ENCODE measurements at regions not wholly inside any gene's neighbourhood (a gene's known extent, or its start where the extent isn't known, plus 50 kb on each side); places are given as distances from the start of the nearest gene placed in this dataset.

DNA sequence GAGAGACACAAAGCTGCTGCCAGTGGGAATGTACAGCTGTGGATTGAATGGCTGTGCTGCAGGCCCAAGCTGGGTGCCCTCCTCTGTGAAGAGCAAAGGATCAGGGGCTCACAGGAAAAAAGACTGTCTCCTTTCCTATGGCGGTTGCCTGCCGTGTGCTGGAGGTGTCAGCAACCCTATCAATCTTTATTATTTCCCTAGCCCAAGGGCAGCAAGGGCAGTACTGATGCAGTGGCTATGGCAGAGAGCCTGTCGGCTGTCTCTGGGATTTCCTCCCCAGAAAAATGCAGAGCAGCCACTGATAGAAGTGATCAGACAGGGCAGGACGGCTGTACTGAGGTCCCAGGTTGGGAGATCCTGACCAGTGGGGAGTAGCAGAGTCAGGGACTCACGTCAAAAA lies 117.3 kb upstream of the CDH12 start:
- no peak for DNase-seq (ENCODE audit: extremely low read depth, insufficient read length)
- TF ChIP-seq, protein P1, sequence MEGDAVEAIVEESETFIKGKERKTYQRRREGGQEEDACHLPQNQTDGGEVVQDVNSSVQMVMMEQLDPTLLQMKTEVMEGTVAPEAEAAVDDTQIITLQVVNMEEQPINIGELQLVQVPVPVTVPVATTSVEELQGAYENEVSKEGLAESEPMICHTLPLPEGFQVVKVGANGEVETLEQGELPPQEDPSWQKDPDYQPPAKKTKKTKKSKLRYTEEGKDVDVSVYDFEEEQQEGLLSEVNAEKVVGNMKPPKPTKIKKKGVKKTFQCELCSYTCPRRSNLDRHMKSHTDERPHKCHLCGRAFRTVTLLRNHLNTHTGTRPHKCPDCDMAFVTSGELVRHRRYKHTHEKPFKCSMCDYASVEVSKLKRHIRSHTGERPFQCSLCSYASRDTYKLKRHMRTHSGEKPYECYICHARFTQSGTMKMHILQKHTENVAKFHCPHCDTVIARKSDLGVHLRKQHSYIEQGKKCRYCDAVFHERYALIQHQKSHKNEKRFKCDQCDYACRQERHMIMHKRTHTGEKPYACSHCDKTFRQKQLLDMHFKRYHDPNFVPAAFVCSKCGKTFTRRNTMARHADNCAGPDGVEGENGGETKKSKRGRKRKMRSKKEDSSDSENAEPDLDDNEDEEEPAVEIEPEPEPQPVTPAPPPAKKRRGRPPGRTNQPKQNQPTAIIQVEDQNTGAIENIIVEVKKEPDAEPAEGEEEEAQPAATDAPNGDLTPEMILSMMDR (IDR thresholded peaks at IDR 0.05; ENCODE audit: insufficient read depth, low read length, poor library complexity, severe bottlenecking): no peak
- Histone ChIP-seq H3K27me3 (replicated peaks; ENCODE audit: control insufficient read depth, insufficient read depth, low read length) (no peaks in the 10 kb centered on the region), H3K36me3 (ENCODE audit: control insufficient read depth, insufficient read depth, low read length) (no peaks in the 10 kb centered on the region), H3K4me3 (replicated peaks; ENCODE audit: low read depth, low read length) (no peak overlapping the region)

DNA sequence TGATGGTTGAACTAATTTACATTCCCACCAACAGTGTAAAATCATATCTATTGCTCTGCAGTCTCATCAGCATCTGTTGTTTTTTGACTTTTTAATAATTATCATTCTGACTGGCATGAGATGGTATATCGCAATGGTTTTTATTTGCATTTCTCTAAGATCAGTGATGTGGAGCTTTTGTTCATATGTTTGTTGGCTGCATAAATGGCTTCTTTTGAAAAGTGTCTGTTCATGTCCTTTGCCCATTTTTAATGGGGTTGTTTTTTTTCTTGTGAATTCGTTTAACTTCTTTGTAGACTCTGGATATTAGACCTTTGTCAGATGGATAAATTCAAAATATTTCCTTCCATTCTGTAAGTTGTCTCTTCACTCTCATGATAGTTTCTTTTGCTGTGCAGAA lies 115.2 kb upstream of the CDH12 start:
- no peaks in the 10 kb centered on the region for H3K36me3 ChIP-seq (ENCODE audit: control insufficient read depth, insufficient read depth, low read length)
- no peaks in the 10 kb centered on the region for H3K27me3 ChIP-seq (replicated peaks; ENCODE audit: control insufficient read depth, insufficient read depth, low read length)
- DNase-seq (ENCODE audit: extremely low read depth, insufficient read length): no peak
- TF ChIP-seq, protein P1 (IDR thresholded peaks at IDR 0.05; ENCODE audit: insufficient read depth, low read length, poor library complexity, severe bottlenecking): no peak
- H3K4me3 ChIP-seq (replicated peaks; ENCODE audit: low read depth, low read length): no peak overlapping the region

DNA sequence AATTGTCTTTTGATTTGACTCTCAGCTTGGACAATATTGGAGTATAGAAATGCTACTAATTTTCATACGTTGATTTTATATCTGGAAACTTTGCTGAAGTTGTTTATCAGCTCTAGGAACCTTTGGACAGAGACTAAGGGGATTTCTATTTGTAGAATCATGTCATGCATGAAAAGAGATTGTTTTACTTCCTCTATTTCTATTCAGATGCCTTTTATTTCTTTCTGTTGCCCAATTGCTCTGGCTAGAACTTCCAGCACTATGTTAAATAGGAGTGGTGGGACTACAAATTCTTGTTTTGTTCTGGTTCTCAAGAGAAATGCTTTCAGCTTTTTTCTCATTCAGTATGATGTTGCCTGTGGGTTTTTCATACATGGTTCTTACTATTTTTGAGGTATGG lies 112.8 kb upstream of the CDH12 start:
- TF ChIP-seq, protein P1 (IDR thresholded peaks at IDR 0.05; ENCODE audit: insufficient read depth, low read length, poor library complexity, severe bottlenecking): no peak

DNA sequence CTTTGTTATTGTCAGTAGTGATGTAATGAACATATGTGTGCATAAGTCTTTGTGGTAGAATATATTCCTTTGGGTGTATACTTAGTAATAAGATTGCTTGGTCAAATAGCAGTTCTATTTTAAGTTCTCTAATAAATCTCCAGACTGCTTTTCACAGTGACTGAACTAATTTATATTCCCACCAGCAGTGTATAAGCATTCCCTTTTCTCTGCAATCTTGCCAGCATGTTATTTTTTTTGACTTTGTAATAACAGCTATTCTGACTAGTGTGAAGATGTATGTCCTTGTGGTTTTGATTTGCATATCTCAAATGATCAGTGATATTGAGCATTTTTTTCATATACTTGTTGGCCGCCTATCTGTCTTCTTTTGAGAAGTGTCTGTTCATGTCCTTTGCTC lies 111.5 kb upstream of the CDH12 start:
- Histone ChIP-seq H3K27me3 (replicated peaks; ENCODE audit: control insufficient read depth, insufficient read depth, low read length) (no peaks in the 10 kb centered on the region), H3K36me3 (ENCODE audit: control insufficient read depth, insufficient read depth, low read length) (no peaks in the 10 kb centered on the region), H3K4me3 (replicated peaks; ENCODE audit: low read depth, low read length) (no peak overlapping the region)
- DNase-seq (ENCODE audit: extremely low read depth, insufficient read length): no peak
- TF ChIP-seq, protein P1 (IDR thresholded peaks at IDR 0.05; ENCODE audit: insufficient read depth, low read length, poor library complexity, severe bottlenecking): no peak

More for the DNA sequence above, 112.8 kb upstream of the CDH12 start:
- no peak overlapping the region for H3K4me3 ChIP-seq (replicated peaks; ENCODE audit: low read depth, low read length)
- DNase-seq (ENCODE audit: extremely low read depth, insufficient read length): no peak
- no peaks in the 10 kb centered on the region for H3K36me3 ChIP-seq (ENCODE audit: control insufficient read depth, insufficient read depth, low read length)
- no peaks in the 10 kb centered on the region for H3K27me3 ChIP-seq (replicated peaks; ENCODE audit: control insufficient read depth, insufficient read depth, low read length)

DNA sequence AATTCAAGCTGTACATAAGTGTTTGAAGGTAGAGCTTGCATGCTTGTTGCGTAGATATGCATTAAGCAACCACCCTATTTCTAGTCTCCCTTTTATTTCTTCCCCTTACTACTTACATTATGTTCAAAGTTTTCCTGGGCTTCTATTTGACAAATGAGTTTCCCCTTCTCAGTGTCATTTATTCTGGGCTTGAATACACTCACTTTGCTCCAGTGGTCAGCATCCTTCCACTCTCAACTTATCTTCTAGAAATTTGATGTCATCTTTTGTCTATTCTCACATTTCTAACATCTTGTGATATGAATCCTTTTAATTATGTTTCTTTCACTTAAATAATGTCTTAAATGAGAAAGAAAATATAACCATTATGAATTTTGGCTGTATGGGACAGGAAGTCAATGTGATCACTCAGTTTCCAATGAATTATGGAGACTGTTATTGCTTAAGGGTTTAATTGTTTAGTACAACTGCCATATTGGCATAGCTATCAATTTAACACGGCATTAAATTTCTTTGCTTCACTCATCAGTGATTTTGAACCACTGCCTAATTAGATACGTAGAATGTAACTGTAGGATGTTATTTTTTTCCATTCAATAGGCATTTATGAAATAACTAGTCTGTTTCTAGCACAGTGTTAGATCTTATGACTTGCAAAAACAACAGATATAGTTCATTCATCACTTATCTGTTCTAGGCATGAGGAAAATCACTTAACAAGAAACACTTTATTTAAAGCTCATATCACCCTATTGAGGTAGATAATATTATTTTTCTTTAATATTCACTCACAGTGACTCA lies 105.5 kb upstream of the CDH12 start:
- TF ChIP-seq, protein P1 (IDR thresholded peaks at IDR 0.05; ENCODE audit: insufficient read depth, low read length, poor library complexity, severe bottlenecking): no peak
- no peaks in the 10 kb centered on the region for H3K36me3 ChIP-seq (ENCODE audit: control insufficient read depth, insufficient read depth, low read length)
- H3K4me3 ChIP-seq (replicated peaks; ENCODE audit: low read depth, low read length): no peak overlapping the region
- no peak for DNase-seq (ENCODE audit: extremely low read depth, insufficient read length)
- no peaks in the 10 kb centered on the region for H3K27me3 ChIP-seq (replicated peaks; ENCODE audit: control insufficient read depth, insufficient read depth, low read length)

All from GM06990 (cell line).